ENCODE measurements at regions not wholly inside any gene's neighbourhood (a gene's known extent, or its start where the extent isn't known, plus 50 kb on each side); places are given as distances from the start of the nearest gene placed in this dataset.
"Not testable (repeated sequence)": the region's sequence is repeated elsewhere in the genome, so short reads cannot be mapped to it uniquely, and the experiment has no call there.

DNA sequence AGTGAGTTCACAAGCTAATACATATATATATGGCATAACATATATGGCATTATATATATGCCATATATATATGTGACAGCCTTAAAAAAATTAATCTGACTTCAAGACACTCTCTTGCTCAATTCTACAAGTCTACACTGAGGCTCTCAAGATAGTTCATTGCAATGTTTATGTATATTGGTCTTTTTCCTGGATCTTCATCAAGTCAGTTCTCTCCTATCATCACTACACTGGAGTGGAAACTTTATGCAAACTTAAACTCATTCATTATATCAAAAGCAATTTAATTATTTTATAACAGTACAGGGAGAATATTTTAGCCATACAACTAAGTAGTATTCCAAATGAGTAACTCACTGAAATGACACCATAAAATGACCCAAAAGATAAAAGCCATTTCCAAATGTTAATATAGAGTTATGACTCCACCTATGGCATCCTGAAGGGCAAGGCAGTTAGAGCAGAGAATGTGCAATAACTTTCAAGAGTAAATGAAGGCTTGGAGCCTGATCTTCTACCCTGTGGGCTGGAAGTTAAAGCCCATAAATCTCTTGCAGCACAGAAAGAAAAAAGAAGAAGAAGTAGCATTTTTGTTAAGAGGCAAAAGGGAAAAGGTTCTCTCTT is 176.3 kb upstream of the SLIT2 start:
- DNase-seq (ENCODE audit: missing footprints) (no peak), ATAC-seq (no peak)
- intact Hi-C loops (cut with DNase I), result no loop called here

GRCh38 chr4:20074450-20074849 is 177.3 kb upstream of the SLIT2 start:
- intact Hi-C loops (cut with DNase I), result no loop called here
- no peak for DNase-seq (ENCODE audit: missing footprints)

GRCh38 chr4:20065952-20066351 is 185.8 kb upstream of the SLIT2 start:
- intact Hi-C loops (cut with DNase I), result no loop called here
- DNase-seq (ENCODE audit: missing footprints), result no peak
- no peak for ATAC-seq

More at GRCh38 chr4:20074450-20074849, 177.3 kb upstream of the SLIT2 start:
- ATAC-seq, result no peak

- intact Hi-C loops (cut with DNase I); DNase-seq (ENCODE audit: missing footprints); ATAC-seq: not testable (repeated sequence)
Observed at GRCh38 chr4:20062857-20063256, 188.8 kb upstream of the SLIT2 start.

DNA sequence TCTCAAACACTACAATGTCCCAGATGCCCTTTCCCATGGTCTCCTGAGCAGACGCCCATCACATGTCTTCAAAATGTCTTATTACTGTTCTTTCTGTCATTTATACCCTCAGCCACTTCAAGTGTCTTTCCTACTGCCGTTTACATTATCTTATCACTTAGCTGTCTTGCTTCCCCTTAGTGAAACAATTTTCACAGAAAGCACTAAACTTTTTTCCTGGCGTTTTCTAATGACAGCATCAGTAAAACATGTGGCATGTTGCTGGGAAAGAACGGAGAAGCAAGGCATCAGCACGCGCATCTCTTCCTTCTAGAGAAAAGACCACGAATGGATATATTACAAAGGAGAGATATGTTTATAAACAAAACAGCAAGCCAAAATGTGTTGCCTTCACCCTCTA is 189.7 kb upstream of the SLIT2 start:
- ATAC-seq, result no peak
- DNase-seq (ENCODE audit: missing footprints), result no peak
- intact Hi-C loops (cut with DNase I), result no loop called here

GRCh38 chr4:20050768-20051167 is 200.9 kb upstream of the SLIT2 start:
- no peak for ATAC-seq

GRCh38 chr4:20049889-20050288 is 201.8 kb upstream of the SLIT2 start:
- DNase-seq (ENCODE audit: missing footprints), result no peak
- ATAC-seq, result no peak
- intact Hi-C loops (cut with DNase I), result no loop called here

More at GRCh38 chr4:20050768-20051167, 200.9 kb upstream of the SLIT2 start:
- intact Hi-C loops (cut with DNase I), result no loop called here
- DNase-seq (ENCODE audit: missing footprints), result no peak

- intact Hi-C loops (cut with DNase I), result no loop called here
- DNase-seq (ENCODE audit: missing footprints), result no peak
- no peak for ATAC-seq
Observed at GRCh38 chr4:20046931-20047677, 204.6 kb upstream of the SLIT2 start.

- ATAC-seq, result no peak
- intact Hi-C loops (cut with DNase I), result no loop called here
Observed at GRCh38 chr4:20046179-20046578, 205.5 kb upstream of the SLIT2 start.

DNA sequence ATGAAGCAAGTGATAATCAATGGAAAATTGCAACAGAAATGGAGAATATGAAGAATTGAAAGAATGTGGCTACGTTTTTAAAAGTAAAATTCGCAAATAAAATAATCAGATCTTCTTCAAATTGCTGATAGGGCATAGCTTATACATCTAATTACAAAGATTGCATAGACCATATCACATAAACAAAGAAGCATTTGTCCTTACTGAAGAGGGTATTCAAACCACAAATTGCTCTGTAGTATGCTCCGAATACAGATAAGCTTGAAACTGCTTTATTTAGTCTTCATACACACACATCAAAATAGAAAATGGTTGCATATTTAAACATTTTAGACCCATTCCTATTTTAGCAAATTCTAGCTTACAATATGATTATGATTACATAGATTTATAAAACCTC is 206.7 kb upstream of the SLIT2 start:
- DNase-seq (ENCODE audit: missing footprints), result no peak
- no peak for ATAC-seq
- intact Hi-C loops (cut with DNase I), result no loop called here

More at GRCh38 chr4:20046179-20046578, 205.5 kb upstream of the SLIT2 start:
- no peak for DNase-seq (ENCODE audit: missing footprints)

DNA sequence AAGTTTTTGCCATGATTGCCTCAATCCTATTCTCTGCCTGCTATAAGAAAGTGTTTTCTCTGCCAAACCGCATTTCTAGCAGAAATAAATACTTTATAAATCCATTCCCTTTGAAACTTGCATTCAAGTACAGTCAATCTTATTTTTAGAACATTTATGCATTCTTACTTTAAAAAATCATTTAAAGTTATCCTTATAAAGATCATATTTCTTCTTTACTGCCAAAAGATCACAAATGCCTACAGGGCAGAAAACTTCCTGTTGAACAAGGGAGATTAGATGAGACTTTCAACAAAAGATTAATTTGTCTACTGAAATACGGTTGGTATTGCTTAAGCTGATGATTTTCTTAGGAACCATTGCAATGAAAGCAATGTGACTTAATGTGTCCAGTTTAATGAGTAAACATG is 207.2 kb upstream of the SLIT2 start:
- DNase-seq (ENCODE audit: missing footprints) (no peak), ATAC-seq (no peak)
- intact Hi-C loops (cut with DNase I), result no loop called here

DNA sequence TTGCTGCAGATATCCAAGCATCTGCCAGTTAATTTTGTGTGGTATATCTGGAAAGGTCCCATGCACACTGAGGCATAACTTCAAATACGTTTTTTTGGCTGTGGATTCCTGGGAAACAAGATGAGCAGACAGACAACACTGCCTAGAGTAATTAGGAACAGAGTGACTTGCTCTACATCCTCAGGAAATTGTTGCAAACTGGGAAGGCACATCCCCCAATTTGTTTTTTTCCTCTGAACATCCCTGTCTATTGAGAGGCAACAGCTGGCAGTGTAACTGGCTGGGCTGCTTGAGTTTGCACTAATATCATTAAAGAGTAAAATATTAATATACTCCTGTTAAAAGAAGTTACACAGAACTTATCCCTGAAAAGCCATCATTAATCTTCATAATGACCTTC is 207.7 kb upstream of the SLIT2 start:
- intact Hi-C loops (cut with DNase I), result no loop called here
- DNase-seq (ENCODE audit: missing footprints), result no peak

DNA sequence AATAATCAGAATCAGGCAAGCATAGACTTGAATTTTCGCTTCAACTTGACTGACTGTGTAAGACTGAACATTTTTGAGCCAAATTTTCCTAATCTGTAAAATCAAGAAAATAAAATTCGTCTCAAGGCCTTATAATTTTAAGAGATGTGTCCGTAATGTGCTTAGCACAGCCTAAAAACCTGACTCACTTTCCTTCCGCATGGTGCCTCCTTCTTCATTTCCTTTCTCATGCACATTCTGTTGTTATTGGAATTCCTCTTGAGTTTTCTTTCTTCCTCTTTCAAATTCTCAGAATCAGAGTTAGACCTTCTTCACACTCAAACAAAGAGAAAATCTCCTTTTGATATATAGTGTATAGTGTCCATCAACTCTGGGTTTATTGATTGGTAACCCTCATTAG is 208.9 kb upstream of the SLIT2 start:
- ATAC-seq, result no peak
- DNase-seq (ENCODE audit: missing footprints), result no peak
- intact Hi-C loops (cut with DNase I), result no loop called here

More for the DNA sequence above, 207.7 kb upstream of the SLIT2 start:
- ATAC-seq, result no peak

GRCh38 chr4:20041839-20042407 is 209.8 kb upstream of the SLIT2 start:
- ATAC-seq, result no peak
- intact Hi-C loops (cut with DNase I), result no loop called here
- DNase-seq (ENCODE audit: missing footprints), result no peak

DNA sequence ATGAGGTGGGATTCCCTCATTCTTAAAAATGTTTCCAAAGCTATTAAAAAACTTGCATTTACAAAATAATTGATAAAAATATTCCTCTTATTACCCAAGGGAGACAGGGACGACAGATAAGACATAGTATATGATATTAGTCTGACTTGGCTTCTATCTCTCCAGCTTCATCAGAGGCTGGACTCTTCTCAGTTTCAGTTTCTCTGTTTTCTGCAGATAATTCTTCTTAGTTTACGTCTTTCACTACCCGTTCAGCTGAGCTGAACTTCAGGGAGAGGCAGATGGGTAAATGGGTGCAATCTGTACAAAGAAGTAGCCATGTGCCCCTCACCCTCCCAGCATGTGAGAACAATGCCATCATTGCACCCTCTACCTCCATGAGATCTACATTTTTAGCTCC is 214.0 kb upstream of the SLIT2 start:
- no peak for ATAC-seq
- intact Hi-C loops (cut with DNase I), result no loop called here

DNA sequence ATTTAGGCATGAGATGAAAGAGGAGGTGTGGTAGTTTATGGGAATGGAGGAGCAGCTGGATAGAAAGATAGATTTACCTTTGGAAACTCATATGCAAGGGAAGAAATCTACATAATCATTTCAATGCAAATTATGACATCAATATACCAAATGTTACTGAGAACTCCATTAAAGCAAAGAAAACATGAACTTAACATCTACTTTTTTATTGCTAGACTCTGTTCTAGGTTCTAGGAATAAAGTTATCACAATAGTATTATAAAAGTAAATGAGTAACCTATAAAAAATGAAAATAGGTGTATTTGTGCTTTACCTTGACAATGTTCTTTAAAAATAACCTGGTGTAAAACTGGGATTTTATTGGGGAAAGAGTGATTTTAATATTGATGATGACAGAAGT is 221.6 kb upstream of the SLIT2 start:
- DNase-seq (ENCODE audit: missing footprints), result no peak
- intact Hi-C loops (cut with DNase I), result no loop called here
- no peak for ATAC-seq

More for the DNA sequence above, 214.0 kb upstream of the SLIT2 start:
- no peak for DNase-seq (ENCODE audit: missing footprints)

- DNase-seq (ENCODE audit: missing footprints) (no peak), ATAC-seq (no peak)
- intact Hi-C loops (cut with DNase I), result no loop called here
Observed at GRCh38 chr4:20028645-20029044, 223.1 kb upstream of the SLIT2 start.

DNA sequence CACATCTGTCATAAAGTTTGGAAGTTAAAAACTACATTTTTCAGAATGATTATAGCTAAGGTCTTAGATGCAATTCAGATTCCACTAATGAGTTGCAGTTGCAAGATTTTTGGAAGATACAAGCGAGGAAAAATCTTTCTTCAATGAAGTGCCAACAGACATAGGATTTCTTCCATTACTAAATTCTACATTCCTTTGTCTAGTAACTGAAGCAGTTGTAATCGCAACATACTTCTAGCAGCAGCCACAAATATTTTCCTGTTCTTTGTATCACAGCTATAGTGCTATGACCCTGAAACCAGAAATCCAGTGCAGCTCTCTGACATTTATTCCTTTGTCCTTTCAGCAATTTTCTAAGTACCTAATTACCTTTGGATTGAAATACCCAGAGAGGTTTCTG is 225.2 kb upstream of the SLIT2 start:
- no peak for ATAC-seq
- DNase-seq (ENCODE audit: missing footprints), result no peak
- intact Hi-C loops (cut with DNase I), result no loop called here

GRCh38 chr4:20022471-20022870 is 229.2 kb upstream of the SLIT2 start:
- intact Hi-C loops (cut with DNase I), result no loop called here
- ATAC-seq (no peak), DNase-seq (ENCODE audit: missing footprints) (no peak)

DNA sequence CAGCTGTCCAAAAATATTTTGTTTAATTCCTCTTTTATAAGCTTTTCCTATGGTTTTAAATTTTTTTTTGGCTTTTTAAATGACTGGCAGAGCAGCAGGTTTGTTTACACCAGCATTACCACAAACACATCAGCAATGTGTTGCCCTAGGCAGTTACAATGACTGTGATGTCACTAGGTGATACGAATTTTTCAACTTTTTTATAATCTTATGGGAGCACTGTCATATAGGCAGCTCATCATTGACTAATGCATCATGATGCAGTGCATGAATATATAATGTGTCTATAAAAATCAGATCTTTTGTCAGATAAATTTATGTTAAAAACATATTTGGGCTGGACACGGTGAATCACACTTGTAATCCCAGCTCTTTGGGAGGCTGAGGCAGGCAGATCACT is 231.6 kb upstream of the SLIT2 start:
- intact Hi-C loops (cut with DNase I), result no loop called here
- no peak for DNase-seq (ENCODE audit: missing footprints)
- no peak for ATAC-seq
